ENCODE measurements at regions not wholly inside any gene's neighbourhood (a gene's known extent, or its start where the extent isn't known, plus 50 kb on each side); places are given as distances from the start of the nearest gene placed in this dataset.

- TF ChIP-seq POLR2A (IDR thresholded peaks at IDR 0.05) (no peak), CTCF (IDR thresholded peaks at IDR 0.05) (no peak)
These were observed 207.1 kb downstream of the BRINP2 start for GRCh38 chr1:177377866-177378265.
